OCI-LY7 (cell line): ENCODE measurements at regions not wholly inside any gene's neighbourhood (a gene's known extent, or its start where the extent isn't known, plus 50 kb on each side); places are given as distances from the start of the nearest gene placed in this dataset.

ENCODE experiments used
- CTCF ChIP-seq: fragments of 200-600 bp; sonication (generic); conservative IDR thresholded peaks from 2 replicates; pipeline ENCODE4 v1.5.1; 2014; ENCODE audit warnings: mild to moderate bottlenecking, antibody characterized with exemption, low read length, moderate library complexity, mixed read lengths
- EZH2phosphoT487 ChIP-seq: fragments of 200-600 bp; sonication (generic); IDR thresholded peaks from 2 replicates; pipeline ENCODE4 v1.6.1; 2018; ENCODE audit warnings: low read depth, borderline replicate concordance, mild to moderate bottlenecking, mixed run types, antibody characterized with exemption, low read length, moderate library complexity, mixed read lengths

- TF ChIP-seq CTCF: no peak
- TF ChIP-seq EZH2phosphoT487: no peak
These were observed 363.6 kb downstream of the SNAPC1 start for GRCh38 chr14:62125793-62126192.
